HUES64 (cell line): ENCODE measurements at regions not wholly inside any gene's neighbourhood (a gene's known extent, or its start where the extent isn't known, plus 50 kb on each side); places are given as distances from the start of the nearest gene placed in this dataset.

Source experiments
- H3K27ac ChIP-seq: 2 replicates; pipeline ENCODE4 v1.7.0; 2013; ENCODE audit warnings: low read depth, low read length, inconsistent platforms
- H3K27me3 ChIP-seq: 2 replicates; pipeline ENCODE4 v1.6.1; 2013; ENCODE audit warnings: mild to moderate bottlenecking, low read length; ENCODE audit not compliant: insufficient read depth
- H3K36me3 ChIP-seq: 2 replicates; pipeline ENCODE4 v1.6.1; 2013; ENCODE audit warnings: mild to moderate bottlenecking, low read length; ENCODE audit not compliant: insufficient read depth
- H3K4me1 ChIP-seq: 2 replicates; pipeline ENCODE4 v1.6.1; 2013; ENCODE audit warnings: mild to moderate bottlenecking, low read length, moderate library complexity; ENCODE audit not compliant: insufficient read depth
- H3K4me3 ChIP-seq: 2 replicates; pipeline ENCODE4 v1.5.1; 2013; ENCODE audit warnings: mild to moderate bottlenecking, low read length, moderate library complexity
- H3K9ac ChIP-seq: 2 replicates; pipeline ENCODE4 v1.6.1; 2013; ENCODE audit warnings: mild to moderate bottlenecking, low read depth, low read length
- H3K9me3 ChIP-seq: 2 replicates; pipeline ENCODE4 v1.6.1; 2013; ENCODE audit warnings: low read depth, low read length; ENCODE audit not compliant: insufficient read depth
- WGBS: fragments of 150-250, 120-280 bp; methylation state at CpG from one replicate; pipeline ENCODE4 v1.1.7; 2013; ENCODE audit warnings: missing lambda C conversion rate; 5-methylcytosine and 5-hydroxymethylcytosine counted together

GRCh38 chr7:16978358-16979244 lies 96.8 kb upstream of the AGR3 start:
- Histone ChIP-seq H3K36me3 (no peaks in the 10 kb centered on the region), H3K4me1 (peaks cover 20% of the 10 kb centered on the region), H3K9me3 (no peaks in the 10 kb centered on the region), H3K9ac (no peak overlapping the region), H3K27ac (peak overlapping the region; percentile 28; the same call in 1 of the 2 replicates), H3K4me3 (no peak overlapping the region), H3K27me3 (no peaks in the 10 kb centered on the region)
- WGBS, result no CpG with 5 or more reads among the region's 1 CpG

- Histone ChIP-seq H3K9ac (no peak overlapping the region), H3K27me3 (no peaks in the 10 kb centered on the region), H3K4me3 (no peak overlapping the region), H3K9me3 (no peaks in the 10 kb centered on the region), H3K36me3 (no peaks in the 10 kb centered on the region), H3K4me1 (peaks cover 20% of the 10 kb centered on the region), H3K27ac (no peak overlapping the region)
- WGBS, result 93% methylated on average over 4 of the region's 4 CpGs
Observed at GRCh38 chr7:16980539-16980938, 98.8 kb upstream of the AGR3 start.

GRCh38 chr7:16982640-16983350 lies 101.0 kb upstream of the AGR3 start:
- H3K9ac ChIP-seq, result no peak overlapping the region
- peaks cover 16% of the 10 kb centered on the region for H3K4me1 ChIP-seq
- no peaks in the 10 kb centered on the region for H3K9me3 ChIP-seq
- no peak overlapping the region for H3K4me3 ChIP-seq
- 37% methylated on average over 2 of the region's 3 CpGs for WGBS
- no peaks in the 10 kb centered on the region for H3K27me3 ChIP-seq
- H3K36me3 ChIP-seq, result no peaks in the 10 kb centered on the region
- no peak overlapping the region for H3K27ac ChIP-seq

GRCh38 chr7:16984375-16984774 lies 102.6 kb upstream of the AGR3 start:
- H3K9me3 ChIP-seq, result no peaks in the 10 kb centered on the region
- no peak overlapping the region for H3K9ac ChIP-seq
- H3K27ac ChIP-seq, result no peak overlapping the region
- H3K4me1 ChIP-seq, result peaks cover 3% of the 10 kb centered on the region; the same call in 1 of the 2 replicates
- WGBS, result 90% methylated on average over 1 of the region's 2 CpGs
- H3K4me3 ChIP-seq, result no peak overlapping the region
- no peaks in the 10 kb centered on the region for H3K36me3 ChIP-seq
- H3K27me3 ChIP-seq, result no peaks in the 10 kb centered on the region

- H3K36me3 ChIP-seq, result no peaks in the 10 kb centered on the region
- H3K27me3 ChIP-seq, result no peaks in the 10 kb centered on the region
- H3K9me3 ChIP-seq, result no peaks in the 10 kb centered on the region
- H3K4me3 ChIP-seq, result no peak overlapping the region
- H3K9ac ChIP-seq, result no peak overlapping the region
- no CpG with 5 or more reads among the region's 1 CpG for WGBS
- H3K27ac ChIP-seq, result no peak overlapping the region
- peaks cover 3% of the 10 kb centered on the region; the same call in 1 of the 2 replicates for H3K4me1 ChIP-seq
Observed at GRCh38 chr7:16985621-16986020, 103.8 kb upstream of the AGR3 start.

GRCh38 chr7:16986755-16987154 lies 105.0 kb upstream of the AGR3 start:
- H3K4me3 ChIP-seq, result no peak overlapping the region
- WGBS, result 92% methylated on average over 1 of the region's 1 CpG
- peaks cover 3% of the 10 kb centered on the region; the same call in 1 of the 2 replicates for H3K4me1 ChIP-seq
- H3K27me3 ChIP-seq, result no peaks in the 10 kb centered on the region
- no peak overlapping the region for H3K9ac ChIP-seq
- H3K27ac ChIP-seq, result no peak overlapping the region
- H3K9me3 ChIP-seq, result no peaks in the 10 kb centered on the region
- no peaks in the 10 kb centered on the region for H3K36me3 ChIP-seq

GRCh38 chr7:16989811-16990413 lies 108.1 kb upstream of the AGR3 start:
- H3K4me3 ChIP-seq, result no peak overlapping the region
- H3K9me3 ChIP-seq, result no peaks in the 10 kb centered on the region
- H3K27me3 ChIP-seq, result no peaks in the 10 kb centered on the region
- no peak overlapping the region for H3K27ac ChIP-seq
- no peaks in the 10 kb centered on the region for H3K4me1 ChIP-seq
- no peak overlapping the region for H3K9ac ChIP-seq
- H3K36me3 ChIP-seq, result no peaks in the 10 kb centered on the region
- 81% methylated on average over 6 of the region's 7 CpGs for WGBS

- Histone ChIP-seq H3K4me3 (no peak overlapping the region), H3K9me3 (no peaks in the 10 kb centered on the region), H3K9ac (no peak overlapping the region), H3K4me1 (no peaks in the 10 kb centered on the region), H3K36me3 (no peaks in the 10 kb centered on the region), H3K27ac (no peak overlapping the region), H3K27me3 (no peaks in the 10 kb centered on the region)
- 93% methylated on average over 5 of the region's 5 CpGs for WGBS
Observed at GRCh38 chr7:16991551-16991950, 109.8 kb upstream of the AGR3 start.

GRCh38 chr7:16993543-16993942 lies 111.8 kb upstream of the AGR3 start:
- no peaks in the 10 kb centered on the region for H3K9me3 ChIP-seq
- no peak overlapping the region for H3K4me3 ChIP-seq
- no peak overlapping the region for H3K27ac ChIP-seq
- 94% methylated on average over 4 of the region's 4 CpGs for WGBS
- H3K36me3 ChIP-seq, result no peaks in the 10 kb centered on the region
- H3K27me3 ChIP-seq, result no peaks in the 10 kb centered on the region
- H3K4me1 ChIP-seq, result no peaks in the 10 kb centered on the region
- no peak overlapping the region for H3K9ac ChIP-seq

GRCh38 chr7:16998481-16999051 lies 116.8 kb upstream of the AGR3 start:
- WGBS, result 88% methylated on average over 1 of the region's 1 CpG
- no peaks in the 10 kb centered on the region for H3K4me1 ChIP-seq
- no peak overlapping the region for H3K9ac ChIP-seq
- no peaks in the 10 kb centered on the region for H3K27me3 ChIP-seq
- no peaks in the 10 kb centered on the region for H3K36me3 ChIP-seq
- no peak overlapping the region for H3K4me3 ChIP-seq
- H3K27ac ChIP-seq, result no peak overlapping the region
- H3K9me3 ChIP-seq, result no peaks in the 10 kb centered on the region
